Gastrocnemius medialis (tissue), 4 donors: ENCODE measurements at regions not wholly inside any gene's neighbourhood (a gene's known extent, or its start where the extent isn't known, plus 50 kb on each side); places are given as distances from the start of the nearest gene placed in this dataset.

ENCODE experiments used
- POLR2A ChIP-seq, 2 donors: fragments of 450-650 bp; IDR thresholded peaks; one replicate each; pipeline ENCODE4 v1.6.1; 2017; ENCODE audit warnings: antibody characterized with exemption in 2 of 2, mild to moderate bottlenecking in 2 of 2, moderate library complexity in 2 of 2
- TF ChIP-seq, protein P1 (sequence below), 5 experiments: fragments of 450-650 bp in 3 of 5; fragments of 200-600 bp in 2 of 5; sonication (generic) in 2 of 5; IDR thresholded peaks in 4 of 5; conservative IDR thresholded peaks in 1 of 5; 1 replicate in 4 of 5; 2 replicates in 1 of 5; pipeline ENCODE4 v1.5.1; 2016 to 2019; ENCODE audit warnings: antibody characterized with exemption in 5 of 5, mild to moderate bottlenecking in 3 of 5, moderate library complexity in 3 of 5

DNA sequence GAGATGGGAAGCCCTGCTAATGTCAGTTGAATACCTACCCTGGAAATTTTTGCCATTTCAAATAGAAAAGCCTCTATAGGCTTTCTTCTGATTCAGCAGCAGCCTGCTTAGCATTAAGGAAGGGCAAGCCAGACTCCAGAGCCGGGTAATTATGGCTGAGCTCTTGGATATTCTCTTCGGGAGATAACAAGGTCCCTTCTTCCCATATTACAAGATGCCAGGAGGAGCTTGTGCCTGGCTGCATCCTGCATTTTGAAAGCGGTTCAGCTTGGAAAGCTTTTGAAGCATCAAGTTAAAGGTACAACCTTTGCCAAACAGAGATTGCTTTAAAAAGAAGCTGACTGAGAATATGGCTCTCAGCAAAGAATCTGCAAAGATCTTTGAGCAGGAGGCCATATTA, 399.6 kb upstream of the RPS6KA3 start:
- TF ChIP-seq, protein P1, sequence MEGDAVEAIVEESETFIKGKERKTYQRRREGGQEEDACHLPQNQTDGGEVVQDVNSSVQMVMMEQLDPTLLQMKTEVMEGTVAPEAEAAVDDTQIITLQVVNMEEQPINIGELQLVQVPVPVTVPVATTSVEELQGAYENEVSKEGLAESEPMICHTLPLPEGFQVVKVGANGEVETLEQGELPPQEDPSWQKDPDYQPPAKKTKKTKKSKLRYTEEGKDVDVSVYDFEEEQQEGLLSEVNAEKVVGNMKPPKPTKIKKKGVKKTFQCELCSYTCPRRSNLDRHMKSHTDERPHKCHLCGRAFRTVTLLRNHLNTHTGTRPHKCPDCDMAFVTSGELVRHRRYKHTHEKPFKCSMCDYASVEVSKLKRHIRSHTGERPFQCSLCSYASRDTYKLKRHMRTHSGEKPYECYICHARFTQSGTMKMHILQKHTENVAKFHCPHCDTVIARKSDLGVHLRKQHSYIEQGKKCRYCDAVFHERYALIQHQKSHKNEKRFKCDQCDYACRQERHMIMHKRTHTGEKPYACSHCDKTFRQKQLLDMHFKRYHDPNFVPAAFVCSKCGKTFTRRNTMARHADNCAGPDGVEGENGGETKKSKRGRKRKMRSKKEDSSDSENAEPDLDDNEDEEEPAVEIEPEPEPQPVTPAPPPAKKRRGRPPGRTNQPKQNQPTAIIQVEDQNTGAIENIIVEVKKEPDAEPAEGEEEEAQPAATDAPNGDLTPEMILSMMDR (IDR thresholded peaks at IDR 0.05 in 4 of 5, conservative IDR thresholded peaks at IDR 0.05 in 1 of 5): no peak
- no peak for TF ChIP-seq POLR2A (IDR thresholded peaks at IDR 0.05)
